Activated CD8-positive, alpha-beta memory T cell treated with anti-CD3 and anti-CD28 coated beads, Interleukin-2, amount 50 U/mL, for 24 hours (primary cell): ENCODE measurements at regions not wholly inside any gene's neighbourhood (a gene's known extent, or its start where the extent isn't known, plus 50 kb on each side); places are given as distances from the start of the nearest gene placed in this dataset.

Experiments
- DNase-seq: peaks from one replicate; pipeline ENCODE4 v3.0.0-alpha.2; 2020; ENCODE audit errors: extremely low read depth

DNA sequence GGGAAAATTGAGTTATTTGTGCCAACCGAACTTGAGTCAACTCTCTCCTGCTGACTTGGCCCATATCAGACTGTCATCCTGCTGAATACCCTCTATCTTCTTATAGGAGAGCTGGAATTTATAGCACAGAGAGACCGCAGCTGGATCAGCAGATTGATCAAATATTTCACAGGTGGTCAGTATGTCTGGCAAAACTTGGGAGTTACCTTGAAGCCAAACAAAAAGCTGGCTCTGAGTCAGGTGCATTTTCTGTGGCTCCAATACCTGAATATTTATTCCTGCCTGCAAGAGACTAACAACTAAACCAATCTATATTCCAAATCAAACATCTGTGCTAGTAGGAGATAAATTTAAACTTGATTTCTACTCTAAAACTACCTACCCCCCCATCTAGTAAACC is 752.1 kb upstream of the ALCAM start:
- no peak for DNase-seq

DNA sequence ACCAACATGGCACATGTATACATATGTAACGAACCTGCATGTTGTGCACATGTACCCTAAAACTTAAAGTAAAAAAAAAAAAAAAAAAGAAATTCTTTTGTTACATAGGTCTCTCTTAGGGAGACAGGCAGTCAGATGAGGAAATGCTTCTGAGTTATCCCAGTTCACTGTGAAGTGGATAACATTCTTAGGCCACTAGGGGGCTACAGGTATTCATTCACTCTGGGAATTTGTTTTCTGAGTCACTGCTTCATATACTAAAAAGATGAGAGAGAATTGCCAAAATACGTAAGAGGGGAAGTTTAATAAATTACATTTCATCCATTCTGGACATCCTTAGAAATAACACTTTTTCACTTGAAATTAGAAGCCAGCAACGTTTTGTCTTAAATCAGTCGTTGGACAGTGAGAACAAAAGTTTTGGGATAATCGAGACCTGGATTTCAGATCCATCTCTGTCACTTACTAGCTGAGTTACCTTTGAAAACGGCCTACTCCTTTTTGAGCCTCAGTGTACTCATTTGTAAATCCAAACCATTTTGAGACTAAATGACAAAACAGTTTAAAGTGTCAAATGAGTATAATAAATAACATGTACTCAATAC is 738.4 kb upstream of the ALCAM start:
- no peak for DNase-seq

DNA sequence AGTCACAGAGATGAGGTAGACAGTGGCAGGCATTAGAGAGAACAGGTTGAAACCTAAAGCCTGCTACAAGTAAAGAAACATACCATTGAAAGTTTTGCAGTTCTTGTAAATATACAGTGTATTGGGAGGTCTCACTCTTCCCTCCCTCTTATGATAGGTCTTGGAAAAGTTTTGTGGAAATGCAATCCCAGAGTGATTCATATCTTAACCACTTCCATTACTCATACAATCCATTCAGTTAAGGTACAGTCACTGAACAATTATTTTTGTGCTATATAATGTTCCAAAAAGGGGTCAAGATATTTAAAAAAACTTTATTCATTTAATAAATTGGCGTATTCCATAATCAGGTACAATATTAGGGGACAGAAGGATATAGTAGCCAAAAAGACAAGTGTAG is 737.7 kb upstream of the ALCAM start:
- DNase-seq, result no peak

DNA sequence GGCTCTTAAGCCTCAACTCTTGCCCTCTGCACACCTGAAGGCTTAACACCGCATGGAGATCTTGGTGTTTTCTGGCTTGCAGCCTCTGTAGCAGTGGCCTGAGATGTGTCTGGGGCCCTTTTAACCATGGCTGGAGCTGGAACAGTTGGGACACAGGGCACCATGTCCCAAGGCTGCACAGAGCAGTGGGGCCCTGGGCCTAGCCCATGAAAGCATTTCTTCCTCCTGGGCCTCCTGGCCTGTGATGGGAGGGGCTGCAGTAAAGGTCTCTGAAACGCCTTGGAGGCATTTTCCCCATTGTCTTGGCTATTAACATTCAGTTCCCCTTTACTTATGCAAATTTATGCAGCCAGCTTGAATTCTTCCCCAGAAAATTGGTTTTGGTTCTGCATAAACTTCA is 735.5 kb upstream of the ALCAM start:
- DNase-seq, result no peak

DNA sequence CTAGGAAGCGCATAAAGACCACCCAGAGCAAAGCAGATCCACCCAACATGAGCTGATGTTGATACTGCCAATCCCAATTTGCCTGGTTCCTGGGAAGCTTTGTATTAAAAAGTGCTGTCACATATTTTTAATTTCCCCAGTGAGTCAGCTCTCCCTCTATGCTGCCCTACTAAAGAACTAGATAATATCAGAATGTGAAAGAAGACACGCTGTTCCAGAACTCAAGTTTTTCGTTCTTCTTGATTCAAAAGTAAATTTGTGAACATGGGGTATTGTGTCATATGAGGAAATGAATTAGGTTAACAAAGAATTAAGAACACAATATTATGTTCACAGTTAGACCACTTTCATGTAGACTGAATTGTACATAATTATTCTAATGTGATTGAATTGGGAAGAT is 734.2 kb upstream of the ALCAM start:
- no peak for DNase-seq

DNA sequence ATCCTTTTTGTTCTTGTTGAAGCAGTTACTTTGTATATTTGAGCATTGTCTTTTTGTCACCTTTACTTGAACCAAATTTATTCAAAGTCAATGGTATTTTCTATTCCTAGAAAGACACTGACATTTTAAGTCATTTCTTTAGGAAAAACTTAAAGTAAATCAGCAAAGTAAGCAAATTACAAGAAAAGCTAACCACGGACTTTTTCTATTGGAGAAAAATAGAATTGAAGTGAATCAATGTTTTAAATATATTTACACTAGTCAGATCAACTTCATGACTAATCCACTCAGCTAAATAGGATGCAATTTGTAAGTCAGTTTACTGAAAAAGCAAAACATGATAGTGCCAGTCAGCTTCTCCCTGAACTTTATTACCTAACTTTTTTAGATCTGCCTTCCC is 733.8 kb upstream of the ALCAM start:
- no peak for DNase-seq

DNA sequence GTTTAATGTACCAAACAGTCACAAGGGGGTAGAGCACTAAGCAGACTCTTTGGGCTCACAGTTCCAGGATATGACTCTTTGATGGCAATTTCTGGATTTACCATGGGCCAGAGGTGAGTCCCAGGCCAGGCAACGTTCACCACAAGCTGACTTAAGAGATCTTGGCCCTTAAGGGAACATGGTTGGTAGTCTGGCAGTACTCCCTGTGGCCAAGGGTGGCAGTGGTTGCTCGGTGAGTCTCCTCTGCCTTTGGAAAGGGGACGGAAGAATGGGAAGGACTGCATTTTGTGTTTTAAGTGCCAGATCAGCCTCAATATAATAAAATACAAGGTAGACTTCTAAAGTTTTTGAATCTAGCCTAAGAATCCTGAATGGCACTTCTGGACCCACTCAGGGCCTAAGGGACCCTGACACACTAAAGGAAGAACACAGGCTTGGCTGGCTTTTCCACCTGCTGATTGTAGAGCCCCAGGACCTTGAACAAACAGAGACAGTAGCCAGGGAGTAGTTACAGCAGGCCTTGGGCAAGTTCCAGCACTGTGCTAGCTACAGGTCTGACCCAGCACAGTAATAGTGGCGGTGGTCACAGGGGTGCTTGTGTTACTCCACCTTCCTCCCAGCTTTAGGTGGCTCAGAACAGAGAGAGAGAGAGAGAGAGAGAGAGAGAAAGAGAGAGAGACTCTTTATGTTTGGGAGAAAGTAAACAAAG is 730.7 kb upstream of the ALCAM start:
- no peak for DNase-seq

DNA sequence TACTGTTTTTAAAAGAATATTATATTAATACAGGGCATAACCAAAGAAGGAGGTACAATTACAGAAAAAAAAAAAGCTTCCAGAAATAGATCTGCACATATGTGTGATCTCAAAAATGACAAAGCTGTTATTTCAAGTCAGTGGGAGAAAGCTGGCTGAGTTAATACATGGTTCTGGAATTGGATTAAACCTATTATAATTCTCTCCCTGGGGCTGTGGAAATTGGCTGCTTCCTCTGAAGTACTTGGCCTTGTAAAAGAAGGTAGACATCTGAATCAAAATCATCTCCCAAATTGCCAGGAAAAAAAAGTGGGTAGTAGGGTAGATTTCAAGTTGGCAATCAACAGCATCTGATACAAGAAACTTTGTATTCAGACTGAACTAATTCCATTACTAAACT is 723.9 kb upstream of the ALCAM start:
- no peak for DNase-seq

DNA sequence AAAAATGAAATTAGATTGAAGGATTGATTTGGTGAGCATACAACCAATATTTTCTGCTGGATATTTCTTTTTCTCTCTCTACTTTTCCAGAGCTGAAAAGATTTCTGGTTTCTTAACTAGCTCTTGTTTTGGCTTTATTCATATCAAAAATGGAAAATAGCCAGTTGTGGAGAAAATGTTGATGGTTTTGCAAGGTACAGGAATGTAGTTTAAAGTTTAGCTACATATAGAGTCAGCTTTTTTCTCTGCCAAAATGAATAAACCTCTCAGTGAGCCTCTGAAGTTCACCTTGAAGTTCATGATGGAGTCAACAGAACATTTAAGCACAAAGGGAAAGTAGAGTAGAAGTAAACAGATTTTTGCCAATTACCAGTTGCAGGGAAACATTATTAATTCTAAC is 720.5 kb upstream of the ALCAM start:
- DNase-seq, result no peak

DNA sequence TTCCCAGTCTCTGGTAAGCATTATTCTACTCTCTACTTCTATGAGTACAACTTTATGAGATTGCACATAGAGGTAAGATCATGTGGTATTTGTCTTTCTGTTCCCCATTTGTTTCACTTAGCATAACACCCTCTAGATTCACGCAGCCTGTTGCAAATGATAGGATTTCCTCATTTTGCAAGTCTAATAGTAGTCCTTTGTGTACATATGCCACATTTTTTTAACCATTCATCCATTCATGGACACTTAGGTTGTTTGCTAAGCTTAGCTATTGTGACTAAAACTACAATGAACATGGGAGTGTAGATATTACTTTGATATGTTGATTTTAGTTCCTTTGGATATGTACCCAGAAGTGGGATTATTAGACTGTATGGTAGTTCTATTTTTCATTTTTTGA is 717.9 kb upstream of the ALCAM start:
- no peak for DNase-seq

DNA sequence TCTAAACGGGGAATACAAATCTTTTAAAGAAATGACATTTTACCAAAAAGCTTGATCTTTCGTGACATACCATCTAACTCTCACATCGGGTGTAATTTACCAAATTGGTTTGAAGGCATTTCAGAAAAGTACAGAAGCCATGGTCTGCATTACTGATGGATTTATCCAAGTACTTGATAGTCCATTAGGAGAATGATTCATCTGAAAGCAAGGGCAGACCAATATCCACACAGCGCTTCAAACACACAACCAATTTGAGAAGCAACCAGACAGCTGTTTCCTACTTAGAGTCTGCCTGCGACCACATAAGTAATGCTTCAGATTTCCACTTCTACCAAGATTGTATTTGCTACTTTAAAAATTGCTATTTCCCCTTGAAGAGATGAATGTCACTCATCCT is 697.6 kb upstream of the ALCAM start:
- no peak for DNase-seq

DNA sequence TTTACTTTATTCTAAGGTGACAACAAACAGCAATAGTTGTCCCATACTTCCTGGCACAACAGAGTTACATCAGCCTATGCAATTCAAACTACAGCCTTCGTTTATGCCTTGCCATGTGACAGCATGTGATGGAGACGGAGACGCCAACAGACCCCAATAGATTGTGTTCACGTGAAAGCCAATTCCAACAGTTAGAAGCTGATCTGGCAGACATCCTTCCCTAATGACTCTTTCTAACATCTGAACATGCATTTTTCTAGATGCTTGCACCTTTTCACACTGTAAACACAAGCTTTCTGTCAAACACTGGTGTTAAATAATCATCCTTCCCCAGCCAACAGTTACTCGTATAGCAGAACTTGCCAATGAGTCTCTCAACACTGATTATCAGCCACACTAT is 694.4 kb upstream of the ALCAM start:
- DNase-seq, result no peak

DNA sequence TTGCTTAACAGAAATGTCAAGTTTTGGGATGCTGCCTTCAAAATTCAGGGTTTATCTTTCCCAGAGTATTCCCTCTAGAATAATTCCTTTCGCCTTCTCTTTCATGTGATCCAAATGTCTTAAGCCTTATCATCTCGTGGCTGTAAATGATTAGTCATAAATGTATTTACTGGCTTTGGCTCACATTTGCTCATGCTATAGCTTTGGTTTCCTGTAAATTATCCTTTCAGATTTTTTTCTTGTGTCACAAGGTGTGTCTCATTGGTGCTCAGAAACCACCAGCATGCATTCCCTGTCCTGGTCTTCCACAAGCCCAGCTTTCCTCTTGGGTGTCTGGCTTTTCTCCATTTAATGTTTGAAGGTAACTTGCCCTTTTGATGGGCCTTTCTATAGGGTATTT is 692.7 kb upstream of the ALCAM start:
- DNase-seq, result no peak

DNA sequence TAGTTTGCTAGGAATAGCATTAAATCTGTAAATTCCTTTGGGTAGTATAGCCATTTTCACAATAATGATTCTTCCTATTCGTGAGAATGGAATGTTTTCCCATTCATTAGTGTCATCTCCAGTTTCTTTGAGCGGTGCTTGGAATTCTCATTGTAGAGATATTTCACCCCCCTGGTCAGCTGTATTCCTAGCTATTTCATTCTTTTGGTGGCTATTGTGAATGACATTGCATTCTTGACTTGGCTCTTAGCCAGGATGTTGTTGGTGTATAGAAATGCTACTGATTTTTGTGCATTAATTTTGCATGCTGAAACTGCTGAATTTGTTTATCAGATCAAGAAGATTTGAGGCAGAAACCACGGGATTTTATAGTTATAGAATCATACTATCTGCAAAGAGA is 690.5 kb upstream of the ALCAM start:
- DNase-seq, result no peak

DNA sequence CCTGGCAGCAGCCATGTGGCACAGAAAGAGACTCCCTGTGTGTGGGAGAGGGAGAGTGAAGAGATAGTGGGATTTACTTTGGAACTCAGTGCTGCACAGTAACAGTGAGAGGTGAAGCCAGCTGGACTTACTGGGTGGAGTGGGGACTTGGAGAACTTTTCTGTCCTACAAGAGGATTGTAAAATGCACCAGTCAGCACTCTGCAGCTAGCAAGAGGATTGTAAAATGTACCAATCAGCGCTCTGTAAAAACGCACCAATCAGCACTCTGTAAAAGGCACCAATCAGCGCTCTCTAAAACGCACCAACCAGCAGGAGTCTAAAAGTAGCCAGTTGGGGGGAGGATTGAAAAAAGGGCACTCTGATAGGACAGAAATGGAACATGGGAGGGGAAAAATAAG is 688.8 kb upstream of the ALCAM start:
- DNase-seq, result no peak

DNA sequence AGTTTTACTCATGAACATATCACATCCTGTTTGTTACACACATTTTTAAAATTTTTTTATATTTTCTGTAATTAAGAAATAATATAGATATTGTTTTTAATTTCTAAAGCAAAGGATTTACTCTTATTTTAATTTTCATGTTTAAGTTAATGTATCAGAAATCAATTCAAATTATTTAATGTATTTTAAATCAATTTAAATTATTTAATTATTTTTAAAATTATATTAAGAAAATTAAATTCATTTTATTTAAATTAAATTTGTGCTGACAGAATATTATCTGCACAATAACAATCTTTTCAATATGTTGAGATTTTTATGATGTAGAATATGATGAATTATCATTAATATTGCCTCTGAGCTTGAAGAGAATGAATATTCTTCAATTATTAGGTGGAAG is 681.2 kb upstream of the ALCAM start:
- no peak for DNase-seq

DNA sequence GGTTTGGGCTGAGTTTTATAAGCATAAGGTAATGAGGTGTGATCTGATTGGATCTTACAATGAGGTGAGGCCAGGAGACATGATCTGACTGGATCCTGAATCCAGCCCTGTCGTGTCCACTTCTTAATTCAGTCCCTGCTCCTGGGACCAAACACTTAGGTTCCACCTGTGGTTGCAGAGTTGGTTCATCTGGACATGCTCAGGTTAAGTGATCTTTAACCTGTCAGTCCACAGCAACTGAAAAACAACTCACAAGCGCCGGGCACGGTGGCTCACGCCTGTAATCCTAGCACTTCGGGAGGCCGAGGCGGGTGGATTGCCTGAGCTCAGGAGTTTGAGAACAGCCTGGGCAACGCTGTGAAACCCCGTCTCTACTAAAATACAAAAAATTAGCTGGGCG is 679.3 kb upstream of the ALCAM start:
- no peak for DNase-seq

DNA sequence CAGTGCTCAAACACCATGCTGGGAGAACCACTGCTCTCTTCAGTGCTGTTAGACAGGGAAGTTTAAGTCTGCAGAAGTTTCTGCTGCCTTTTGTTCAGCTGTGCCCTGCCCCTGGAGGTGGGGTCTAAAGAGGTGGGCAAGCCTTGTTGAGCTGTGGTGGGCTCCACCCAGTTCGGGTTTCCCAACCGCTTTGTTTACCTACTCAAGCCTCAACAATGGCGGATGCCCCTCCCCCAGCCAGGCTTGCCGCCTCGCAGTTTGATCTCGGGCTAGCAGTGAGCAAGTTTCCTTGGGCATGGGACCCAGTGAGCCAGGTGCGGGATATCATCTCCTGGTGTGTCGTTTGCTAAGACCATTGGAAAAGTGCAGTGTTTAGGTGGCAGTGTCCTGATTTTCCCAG is 670.2 kb upstream of the ALCAM start:
- no peak for DNase-seq

DNA sequence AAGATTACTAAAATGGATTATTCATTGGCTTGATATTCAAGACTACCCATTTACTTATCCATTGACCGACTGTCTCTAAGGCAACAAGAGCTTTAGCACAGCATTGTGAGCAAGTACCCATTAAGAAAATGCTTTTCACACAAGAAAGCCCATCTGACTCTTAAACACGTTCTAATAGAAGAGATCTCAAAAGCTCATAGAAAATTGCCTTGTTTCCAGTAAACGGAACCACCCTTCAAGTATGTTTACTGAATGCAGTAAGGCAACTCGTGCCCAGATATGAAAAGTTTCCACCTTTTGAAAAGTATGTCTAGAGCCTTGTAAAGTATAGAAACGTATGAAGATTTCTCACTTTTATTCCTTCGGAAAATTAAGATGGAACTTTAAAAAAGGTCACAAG is 655.3 kb upstream of the ALCAM start:
- no peak for DNase-seq

DNA sequence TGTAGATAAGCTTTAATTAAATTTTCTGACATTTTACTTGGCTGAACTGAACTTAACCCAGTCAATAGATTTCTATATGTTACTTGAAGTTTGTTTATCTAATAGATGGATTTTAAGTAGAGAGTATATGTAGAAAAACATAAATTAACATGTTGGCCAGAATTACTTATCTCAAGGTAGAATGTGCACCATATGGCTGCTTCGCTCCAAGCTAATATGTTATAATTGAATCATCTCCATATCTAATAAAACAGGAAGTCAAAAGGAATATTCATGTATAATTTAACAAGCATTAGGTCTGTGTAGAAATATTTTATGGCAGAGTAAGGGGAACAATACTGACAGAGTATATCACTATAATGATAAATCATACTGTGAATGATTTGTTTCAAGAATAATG is 650.7 kb upstream of the ALCAM start:
- DNase-seq, result no peak

DNA sequence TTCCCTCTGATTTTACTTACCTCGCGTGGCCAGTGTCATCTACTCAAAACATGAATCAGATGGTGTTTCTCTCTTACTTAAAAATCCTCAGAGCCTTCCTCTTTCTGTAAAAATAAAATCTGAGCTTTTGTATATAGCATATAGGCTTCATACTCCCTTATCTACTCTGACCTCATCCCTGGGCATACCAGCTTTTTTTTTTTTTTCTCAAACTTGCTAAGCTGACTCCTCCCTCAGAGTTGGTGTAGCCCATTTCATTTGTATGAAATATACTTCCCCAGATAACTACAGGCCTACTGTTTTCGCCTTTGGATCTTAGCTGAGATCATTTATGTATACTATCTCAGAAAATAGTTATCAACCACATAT is 648.9 kb upstream of the ALCAM start:
- no peak for DNase-seq

DNA sequence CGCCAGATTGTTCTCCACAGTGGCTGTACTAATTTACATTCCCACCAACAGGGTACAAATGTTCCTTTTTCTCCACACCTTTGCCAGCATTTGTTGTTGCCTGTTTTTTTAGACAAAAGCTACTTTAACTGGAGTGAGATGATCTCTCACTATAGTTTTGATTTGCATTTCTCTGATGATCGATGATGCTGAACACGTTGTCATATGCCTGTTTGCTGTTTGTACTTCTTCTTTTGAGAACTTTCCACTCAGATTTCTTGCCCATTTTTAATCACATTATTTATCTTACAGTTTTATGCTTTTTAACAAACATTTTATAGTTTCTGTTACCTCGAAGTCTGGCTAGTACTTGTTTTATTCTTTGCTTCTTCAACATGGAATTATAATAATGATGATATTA is 643.7 kb upstream of the ALCAM start:
- DNase-seq, result no peak

DNA sequence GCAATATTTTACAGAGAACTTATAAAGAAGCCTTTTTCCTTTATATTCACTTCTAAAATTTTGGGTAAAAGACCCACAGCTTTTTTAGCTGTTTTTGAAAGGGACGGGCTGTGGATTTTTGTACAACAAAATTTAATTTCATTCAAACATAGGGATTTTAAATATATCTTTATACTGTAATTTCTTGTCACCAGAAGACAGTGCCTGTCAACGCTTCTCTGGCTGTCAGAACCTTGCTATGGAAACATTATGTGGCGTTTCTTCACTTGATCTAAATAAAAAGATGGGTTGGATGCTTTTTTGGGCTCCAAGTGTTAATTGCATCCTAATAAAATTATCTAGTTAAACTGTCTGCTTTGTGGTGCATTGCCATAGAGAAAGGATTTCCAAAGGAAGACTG is 635.6 kb upstream of the ALCAM start:
- DNase-seq, result no peak

DNA sequence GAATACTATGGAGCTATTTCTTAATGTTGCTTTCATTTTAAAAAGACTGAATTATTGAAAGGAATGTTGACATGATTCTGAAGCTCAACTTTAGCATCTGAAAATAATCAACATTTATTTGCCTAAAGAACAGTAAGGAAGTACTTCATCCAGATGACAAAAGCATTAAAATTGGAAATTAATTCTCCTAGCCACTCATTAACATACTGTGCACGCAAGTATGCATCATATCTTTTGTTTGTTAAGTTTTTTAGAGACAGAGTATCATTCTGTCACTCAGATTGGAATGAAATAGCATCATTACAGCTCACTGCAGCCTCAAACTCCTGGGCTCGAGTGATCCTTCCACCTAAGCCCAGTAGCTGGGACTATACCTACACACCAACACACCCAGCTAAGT is 632.1 kb upstream of the ALCAM start:
- DNase-seq, result no peak
